KMS-11 (cell line): ENCODE measurements at regions not wholly inside any gene's neighbourhood (a gene's known extent, or its start where the extent isn't known, plus 50 kb on each side); places are given as distances from the start of the nearest gene placed in this dataset.
"Not testable (repeated sequence)": the region's sequence is repeated elsewhere in the genome, so short reads cannot be mapped to it uniquely, and the experiment has no call there.

ENCODE experiments used
- H2AFZ ChIP-seq: fragments of 200-600 bp; sonication (generic); 2 replicates; pipeline ENCODE4 v1.6.1; 2016; ENCODE audit warnings: antibody characterized with exemption, mixed run types, low read depth
- H3K27ac ChIP-seq: fragments of 200-600 bp; sonication (generic); 2 replicates; pipeline ENCODE4 v1.6.1; 2016; ENCODE audit warnings: mild to moderate bottlenecking, mixed run types
- H3K27me3 ChIP-seq: fragments of 200-600 bp; sonication (generic); 2 replicates; pipeline ENCODE4 v1.6.1; 2017; ENCODE audit warnings: mild to moderate bottlenecking, low read depth, mixed run types, moderate library complexity; ENCODE audit not compliant: insufficient read depth
- H3K36me3 ChIP-seq: fragments of 200-600 bp; sonication (generic); 2 replicates; pipeline ENCODE4 v1.6.1; 2017; ENCODE audit warnings: mild to moderate bottlenecking, mixed run types; ENCODE audit not compliant: insufficient read depth
- H3K4me1 ChIP-seq: fragments of 200-600 bp; sonication (generic); 2 replicates; pipeline ENCODE4 v1.6.1; 2016; ENCODE audit warnings: mild to moderate bottlenecking, low read depth, mixed run types; ENCODE audit not compliant: poor library complexity, severe bottlenecking
- H3K4me2 ChIP-seq: fragments of 200-600 bp; sonication (generic); 2 replicates; pipeline ENCODE4 v1.7.0; 2016; ENCODE audit warnings: mild to moderate bottlenecking, mixed run types
- H3K4me3 ChIP-seq: fragments of 200-600 bp; sonication (generic); IDR thresholded peaks from 2 replicates; pipeline ENCODE4 v1.6.1; 2017; ENCODE audit warnings: low read depth, low read length, mixed read lengths; ENCODE audit not compliant: insufficient read depth
- H3K79me2 ChIP-seq: fragments of 200-600 bp; sonication (generic); 2 replicates; pipeline ENCODE4 v1.6.1; 2016; ENCODE audit warnings: low read depth, mixed run types; ENCODE audit not compliant: insufficient read depth
- H3K9ac ChIP-seq: fragments of 200-600 bp; sonication (generic); 2 replicates; pipeline ENCODE4 v1.6.1; 2016; ENCODE audit warnings: mild to moderate bottlenecking, mixed run types
- H4K20me1 ChIP-seq: fragments of 200-600 bp; sonication (generic); 2 replicates; pipeline ENCODE4 v1.6.1; 2016; ENCODE audit warnings: mild to moderate bottlenecking, mixed run types; ENCODE audit not compliant: insufficient read depth
- CTCF ChIP-seq: fragments of 200-600 bp; sonication (generic); conservative IDR thresholded peaks from 2 replicates; pipeline ENCODE4 v1.6.1; 2017; ENCODE audit warnings: low read depth, mild to moderate bottlenecking, antibody characterized with exemption, low read length, moderate library complexity, mixed read lengths

GRCh38 chrX:65933085-65933589, 106.7 kb downstream of the VSIG4 start:
- Histone ChIP-seq H3K4me3 (no peak overlapping the region), H3K27me3 (no peaks in the 10 kb centered on the region), H3K27ac (no peak overlapping the region), H3K79me2 (no peaks in the 10 kb centered on the region), H2AFZ (no peak overlapping the region), H3K4me2 (no peak overlapping the region), H3K36me3 (no peaks in the 10 kb centered on the region), H4K20me1 (no peaks in the 10 kb centered on the region), H3K4me1 (no peaks in the 10 kb centered on the region), H3K9ac (no peak overlapping the region)
- no peak for TF ChIP-seq CTCF

DNA sequence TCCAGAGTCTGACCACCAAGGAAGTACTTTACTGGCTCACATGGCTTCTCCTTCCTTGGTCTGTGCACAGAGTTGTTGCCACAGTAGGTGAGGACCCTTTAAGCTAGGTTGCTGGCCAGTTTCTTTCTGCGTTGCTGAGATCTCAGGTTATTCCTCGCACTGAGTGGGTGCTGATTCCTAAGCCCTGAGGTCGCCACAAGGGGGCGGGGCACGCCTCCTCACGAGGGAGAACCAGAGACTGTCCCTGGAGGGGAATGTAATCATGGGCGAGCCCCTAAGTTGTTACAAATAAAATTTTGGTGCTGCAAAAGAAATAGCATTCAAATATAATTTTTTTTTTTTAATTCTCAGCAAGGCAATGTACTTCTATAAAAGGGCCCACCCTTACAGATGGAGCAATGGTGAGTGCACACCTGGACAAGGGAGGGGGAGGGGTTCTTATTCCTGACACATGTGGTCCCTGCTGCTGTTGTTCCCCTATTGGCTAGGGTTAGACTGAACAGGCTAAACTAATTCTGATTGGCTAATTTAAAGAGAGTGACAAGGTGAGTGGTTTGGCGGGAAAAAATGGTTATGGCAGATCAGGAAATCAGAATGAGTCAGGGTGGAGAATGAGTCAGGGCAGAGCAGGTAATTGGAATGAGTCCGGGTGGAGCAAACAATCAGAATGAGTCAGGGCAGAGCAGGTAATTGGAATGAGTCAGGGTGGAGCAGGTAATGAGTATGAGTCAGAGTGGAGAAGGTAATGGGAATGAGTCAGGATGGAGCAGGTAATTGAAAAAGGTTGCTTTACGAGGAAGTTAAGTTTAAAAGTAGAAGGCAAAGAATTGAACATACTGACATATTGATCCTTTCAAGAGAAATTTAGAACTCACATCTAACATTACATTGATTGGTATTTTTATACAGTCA, 107.5 kb downstream of the VSIG4 start:
- Histone ChIP-seq H3K27me3 (no peaks in the 10 kb centered on the region), H3K36me3 (no peaks in the 10 kb centered on the region), H3K4me2 (no peak overlapping the region)

GRCh38 chrX:65928522-65928921, 111.4 kb downstream of the VSIG4 start:
- Histone ChIP-seq H3K9ac (no peak overlapping the region), H4K20me1 (no peaks in the 10 kb centered on the region), H3K4me3 (no peak overlapping the region), H3K79me2 (no peaks in the 10 kb centered on the region), H3K36me3 (no peaks in the 10 kb centered on the region), H3K4me2 (no peak overlapping the region), H3K27me3 (no peaks in the 10 kb centered on the region), H3K27ac (no peak overlapping the region), H3K4me1 (no peaks in the 10 kb centered on the region), H2AFZ (no peak overlapping the region)
- TF ChIP-seq CTCF: no peak

More for the DNA sequence above, 107.5 kb downstream of the VSIG4 start:
- H3K79me2 ChIP-seq: no peaks in the 10 kb centered on the region
- H4K20me1 ChIP-seq: no peaks in the 10 kb centered on the region
- no peak overlapping the region for H2AFZ ChIP-seq
- no peak overlapping the region for H3K9ac ChIP-seq
- no peak overlapping the region for H3K27ac ChIP-seq
- no peak overlapping the region for H3K4me3 ChIP-seq
- no peaks in the 10 kb centered on the region for H3K4me1 ChIP-seq
- no peak for TF ChIP-seq CTCF

DNA sequence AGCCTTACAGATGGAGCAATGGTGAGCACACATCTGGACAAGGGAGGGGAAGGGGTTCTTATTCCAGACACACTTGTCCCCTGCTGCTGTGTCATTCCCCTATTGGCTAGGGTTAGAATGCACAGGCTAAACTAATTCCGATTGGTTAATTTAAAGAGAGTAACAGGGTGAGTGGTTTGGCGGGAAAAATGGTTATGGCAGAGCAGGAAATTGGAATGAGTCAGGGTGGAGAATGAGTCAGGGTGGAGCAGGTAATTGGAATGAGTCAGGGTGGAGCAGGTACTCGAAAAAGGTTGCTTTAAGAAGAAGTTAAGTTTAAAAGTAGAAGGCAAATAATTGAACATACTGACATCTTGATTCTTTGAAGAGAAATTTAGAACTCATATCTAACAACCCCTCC, 112.5 kb downstream of the VSIG4 start:
- not testable (repeated sequence) for H3K4me2 ChIP-seq, H3K36me3 ChIP-seq, H3K79me2 ChIP-seq, H3K27me3 ChIP-seq, H3K27ac ChIP-seq, H2AFZ ChIP-seq, H3K9ac ChIP-seq, H4K20me1 ChIP-seq, H3K4me3 ChIP-seq, H3K4me1 ChIP-seq
